Activated naive CD4-positive, alpha-beta T cell treated with anti-CD3 and anti-CD28 coated beads, Interleukin-2, amount 50 U/mL, for 24 hours (primary cell): ENCODE measurements at regions not wholly inside any gene's neighbourhood (a gene's known extent, or its start where the extent isn't known, plus 50 kb on each side); places are given as distances from the start of the nearest gene placed in this dataset.
"Not testable (repeated sequence)": the region's sequence is repeated elsewhere in the genome, so short reads cannot be mapped to it uniquely, and the experiment has no call there.

ENCODE experiments used
- H3K27ac Mint-ChIP-seq: one replicate; pipeline ENCODE4 v1.8.0; 2021; ENCODE audit warnings: mild to moderate bottlenecking, mixed read lengths
- H3K27me3 Mint-ChIP-seq: one replicate; pipeline ENCODE4 v1.8.0; 2021; ENCODE audit warnings: mixed read lengths
- H3K36me3 Mint-ChIP-seq: one replicate; pipeline ENCODE4 v1.8.0; 2021; ENCODE audit warnings: mixed read lengths
- H3K4me1 Mint-ChIP-seq: one replicate; pipeline ENCODE4 v1.8.0; 2021; ENCODE audit warnings: mixed read lengths
- H3K4me3 Mint-ChIP-seq: one replicate; pipeline ENCODE4 v1.8.0; 2021; ENCODE audit warnings: mild to moderate bottlenecking, mixed read lengths
- H3K9me3 Mint-ChIP-seq: one replicate; pipeline ENCODE4 v1.8.0; 2021; ENCODE audit warnings: mixed read lengths

DNA sequence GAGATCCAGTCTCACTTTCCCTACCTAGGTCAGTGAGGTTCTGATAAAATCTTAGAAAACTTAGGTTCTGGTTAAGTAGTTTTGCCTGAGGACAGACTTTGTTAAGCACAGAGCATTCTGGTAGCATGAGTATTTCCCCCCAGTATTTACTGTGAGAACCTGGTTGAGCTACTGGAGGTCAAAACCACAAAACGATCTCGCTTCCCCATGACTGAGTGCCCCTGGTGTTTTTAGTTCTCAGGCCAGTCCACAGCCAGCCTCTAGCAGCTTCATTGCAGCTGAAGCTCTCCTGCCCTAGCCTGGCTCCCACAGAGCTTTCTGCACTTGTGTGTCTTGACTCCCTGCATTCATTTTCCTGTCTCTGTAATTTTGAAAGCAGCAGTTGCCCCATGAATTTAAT, 1138.2 kb downstream of the UQCRFS1 start:
- Mint-ChIP-seq H3K36me3 (no peaks in the 10 kb centered on the region), H3K4me1 (no peaks in the 10 kb centered on the region), H3K27ac (no peak overlapping the region), H3K9me3 (peaks cover 2% of the 10 kb centered on the region), H3K4me3 (no peak overlapping the region), H3K27me3 (peaks cover 2% of the 10 kb centered on the region)

- Mint-ChIP-seq H3K9me3 (no peaks in the 10 kb centered on the region), H3K27me3 (no peaks in the 10 kb centered on the region), H3K4me3 (no peak overlapping the region), H3K36me3 (no peaks in the 10 kb centered on the region), H3K27ac (no peak overlapping the region), H3K4me1 (no peaks in the 10 kb centered on the region)
Measured at GRCh38 chr19:28067882-28068281, 1145.1 kb downstream of the UQCRFS1 start.

DNA sequence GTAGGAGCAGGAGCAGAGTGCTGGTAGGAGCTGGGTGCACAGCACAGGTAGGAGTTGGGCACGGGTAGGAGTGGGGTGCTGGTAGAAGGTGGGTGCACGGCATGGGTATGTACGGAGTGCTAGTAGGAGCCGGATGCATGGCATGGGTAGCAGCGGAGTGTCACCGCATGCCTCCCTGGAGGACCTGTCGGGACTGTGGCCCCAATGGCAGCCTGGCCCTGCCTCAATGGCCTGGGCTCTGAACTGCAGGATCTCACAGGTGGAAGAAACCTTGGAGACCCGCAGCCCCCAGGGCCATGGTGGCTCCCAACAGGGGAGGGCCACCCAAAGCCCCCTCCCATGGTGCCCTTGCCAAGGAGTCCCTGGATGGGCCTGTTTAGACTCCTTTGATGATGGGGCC, 1146.0 kb downstream of the UQCRFS1 start:
- H3K36me3 Mint-ChIP-seq = no peaks in the 10 kb centered on the region
- H3K4me1 Mint-ChIP-seq = no peaks in the 10 kb centered on the region
- no peaks in the 10 kb centered on the region for H3K9me3 Mint-ChIP-seq
- H3K4me3 Mint-ChIP-seq = no peak overlapping the region
- no peak overlapping the region for H3K27ac Mint-ChIP-seq
- H3K27me3 Mint-ChIP-seq = no peaks in the 10 kb centered on the region

- Mint-ChIP-seq H3K4me3 (no peak overlapping the region), H3K27ac (no peak overlapping the region), H3K9me3 (no peaks in the 10 kb centered on the region), H3K36me3 (no peaks in the 10 kb centered on the region), H3K4me1 (no peaks in the 10 kb centered on the region), H3K27me3 (no peaks in the 10 kb centered on the region)
Measured at GRCh38 chr19:28066161-28066560, 1146.8 kb downstream of the UQCRFS1 start.

DNA sequence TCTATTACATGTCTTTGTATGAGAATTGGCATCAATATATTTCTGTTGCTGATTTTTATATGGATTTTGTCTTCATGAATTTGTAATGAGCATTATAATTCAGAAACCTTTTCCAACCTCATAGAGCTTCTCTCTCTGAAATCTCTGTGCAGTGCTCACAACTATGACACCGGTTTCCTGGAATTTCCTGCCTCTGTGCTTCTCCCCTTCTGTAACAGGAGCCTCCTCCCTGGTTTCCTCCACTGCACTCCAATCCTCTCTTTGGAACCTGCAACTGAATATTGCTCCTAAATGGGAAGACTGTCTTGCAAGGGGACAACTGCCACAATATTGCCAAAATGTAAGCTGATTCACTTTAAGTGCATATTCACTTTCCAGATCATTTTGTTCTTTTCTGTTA, 1147.9 kb downstream of the UQCRFS1 start:
- H3K27me3 Mint-ChIP-seq = no peaks in the 10 kb centered on the region
- no peak overlapping the region for H3K4me3 Mint-ChIP-seq
- no peaks in the 10 kb centered on the region for H3K36me3 Mint-ChIP-seq
- no peak overlapping the region for H3K27ac Mint-ChIP-seq
- no peaks in the 10 kb centered on the region for H3K9me3 Mint-ChIP-seq
- H3K4me1 Mint-ChIP-seq = no peaks in the 10 kb centered on the region

GRCh38 chr19:28063702-28064101, 1149.2 kb downstream of the UQCRFS1 start:
- H3K27me3 Mint-ChIP-seq = no peaks in the 10 kb centered on the region
- H3K4me1 Mint-ChIP-seq = no peaks in the 10 kb centered on the region
- H3K9me3 Mint-ChIP-seq = no peaks in the 10 kb centered on the region
- H3K27ac Mint-ChIP-seq = no peak overlapping the region
- no peak overlapping the region for H3K4me3 Mint-ChIP-seq
- no peaks in the 10 kb centered on the region for H3K36me3 Mint-ChIP-seq

DNA sequence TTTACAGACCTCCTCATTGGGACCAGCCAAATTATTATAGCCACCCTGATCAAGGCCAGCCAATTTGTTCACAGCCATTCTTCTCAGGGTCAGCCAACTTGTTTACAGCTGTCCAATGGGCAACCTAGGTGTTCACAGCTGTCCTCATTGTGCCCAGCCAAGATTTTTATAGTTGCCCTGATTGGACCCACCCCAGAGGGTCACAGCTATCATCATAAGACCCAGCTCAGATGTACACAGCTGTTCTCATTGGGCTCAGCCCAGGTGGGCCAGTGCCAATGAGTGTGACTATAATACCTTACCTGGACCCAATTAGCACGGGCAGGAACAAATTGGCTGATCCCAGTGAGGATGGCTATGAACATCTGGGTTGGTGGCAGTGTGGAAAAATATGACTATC, 1151.8 kb downstream of the UQCRFS1 start:
- H3K27ac Mint-ChIP-seq = no peak overlapping the region
- H3K4me3 Mint-ChIP-seq = no peak overlapping the region
- H3K27me3 Mint-ChIP-seq = no peaks in the 10 kb centered on the region
- H3K4me1 Mint-ChIP-seq = no peaks in the 10 kb centered on the region
- no peaks in the 10 kb centered on the region for H3K9me3 Mint-ChIP-seq
- H3K36me3 Mint-ChIP-seq = no peaks in the 10 kb centered on the region

DNA sequence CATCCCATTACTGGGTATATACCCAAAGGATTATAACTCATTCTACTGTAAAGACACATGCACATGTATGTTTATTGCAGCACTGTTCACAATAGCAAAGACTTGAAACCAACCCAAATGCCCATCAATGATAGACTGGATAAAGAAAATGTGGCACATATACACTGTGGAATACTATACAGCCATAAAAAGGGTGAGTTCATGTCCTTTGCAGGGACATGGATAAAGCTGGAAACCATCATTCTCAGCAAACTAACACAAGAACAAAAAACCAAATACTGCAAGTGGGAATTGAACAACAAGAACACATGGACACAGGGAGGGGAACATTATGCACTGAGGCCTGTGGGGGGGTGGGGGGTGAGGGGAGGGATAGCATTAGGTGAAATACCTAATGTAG, 1155.9 kb downstream of the UQCRFS1 start:
- not testable (repeated sequence) for H3K4me1 Mint-ChIP-seq, H3K9me3 Mint-ChIP-seq, H3K27ac Mint-ChIP-seq, H3K36me3 Mint-ChIP-seq, H3K4me3 Mint-ChIP-seq, H3K27me3 Mint-ChIP-seq

GRCh38 chr19:28051047-28051446, 1161.9 kb downstream of the UQCRFS1 start:
- no peaks in the 10 kb centered on the region for H3K36me3 Mint-ChIP-seq
- H3K27me3 Mint-ChIP-seq = no peaks in the 10 kb centered on the region
- H3K4me1 Mint-ChIP-seq = no peaks in the 10 kb centered on the region
- H3K27ac Mint-ChIP-seq = no peak overlapping the region
- peaks cover 13% of the 10 kb centered on the region for H3K9me3 Mint-ChIP-seq
- no peak overlapping the region for H3K4me3 Mint-ChIP-seq

DNA sequence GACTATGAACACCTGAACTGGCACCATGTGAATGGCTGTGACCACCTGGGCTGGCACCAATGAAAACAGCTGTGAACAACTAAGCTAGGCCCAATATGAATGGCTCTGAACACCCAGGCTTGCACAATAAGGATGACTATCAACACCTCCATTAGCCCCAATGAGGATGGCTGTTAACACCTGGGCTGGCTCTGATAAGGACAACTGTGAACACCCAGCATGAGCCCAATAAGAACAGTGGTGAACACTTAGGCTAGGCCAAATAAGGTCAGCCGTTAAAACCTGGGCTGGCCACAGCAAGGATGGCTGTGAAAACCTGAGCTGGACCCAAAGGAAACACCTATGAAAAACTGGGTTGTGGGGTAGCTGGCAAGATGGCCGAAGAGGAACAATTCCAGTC, 1163.1 kb downstream of the UQCRFS1 start:
- Mint-ChIP-seq H3K36me3 (no peaks in the 10 kb centered on the region), H3K27me3 (no peaks in the 10 kb centered on the region)

DNA sequence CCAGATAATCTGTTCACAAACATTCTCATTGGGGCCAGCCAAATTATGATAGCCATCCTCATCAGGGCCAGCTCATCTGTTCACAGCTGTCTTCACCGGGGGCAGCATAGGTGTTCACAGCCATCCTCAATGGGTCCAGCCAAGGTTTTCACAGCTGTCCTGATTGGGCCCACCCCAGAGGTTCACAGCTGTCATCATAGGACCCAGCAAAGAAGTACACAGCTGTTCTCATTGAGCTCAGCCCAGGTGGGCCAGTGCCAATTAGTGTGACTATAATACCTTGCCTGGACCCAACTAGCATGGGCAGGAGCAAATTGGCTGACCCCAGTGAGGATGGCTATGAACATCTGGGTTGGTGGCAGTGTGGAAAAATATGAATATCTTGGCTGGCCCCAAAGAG, 1166.0 kb downstream of the UQCRFS1 start:
- Mint-ChIP-seq H3K9me3 (peaks cover 3% of the 10 kb centered on the region), H3K36me3 (no peaks in the 10 kb centered on the region), H3K27ac (no peak overlapping the region), H3K4me1 (no peaks in the 10 kb centered on the region), H3K4me3 (no peak overlapping the region), H3K27me3 (no peaks in the 10 kb centered on the region)

More for the DNA sequence above, 1163.1 kb downstream of the UQCRFS1 start:
- Mint-ChIP-seq H3K4me3 (no peak overlapping the region), H3K27ac (no peak overlapping the region), H3K4me1 (no peaks in the 10 kb centered on the region), H3K9me3 (peaks cover 13% of the 10 kb centered on the region)

- H3K4me1 Mint-ChIP-seq = no peaks in the 10 kb centered on the region
- H3K36me3 Mint-ChIP-seq = no peaks in the 10 kb centered on the region
- H3K4me3 Mint-ChIP-seq = no peak overlapping the region
- no peak overlapping the region for H3K27ac Mint-ChIP-seq
- H3K9me3 Mint-ChIP-seq = no peaks in the 10 kb centered on the region
- no peaks in the 10 kb centered on the region for H3K27me3 Mint-ChIP-seq
Measured at GRCh38 chr19:28045621-28046020, 1167.3 kb downstream of the UQCRFS1 start.

DNA sequence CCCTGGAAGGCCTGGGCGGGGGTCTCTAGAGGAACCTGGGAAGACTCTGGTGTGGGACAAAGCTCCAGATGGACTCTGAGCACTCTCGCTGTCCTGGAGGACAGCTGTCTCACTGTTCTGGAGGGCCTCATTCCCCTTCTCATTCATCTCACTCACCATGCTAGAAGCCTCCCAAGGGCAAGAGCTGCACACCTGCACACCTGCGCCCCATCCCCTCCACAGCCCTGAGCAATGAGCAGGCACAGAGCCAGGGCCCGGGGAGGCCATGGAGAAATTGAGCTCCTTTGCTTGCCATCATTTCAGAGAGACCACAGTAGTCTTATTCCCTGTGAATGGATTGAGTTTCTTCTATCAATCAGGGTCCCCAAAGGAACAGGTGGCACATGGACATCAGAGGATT, 1168.5 kb downstream of the UQCRFS1 start:
- Mint-ChIP-seq H3K4me1 (no peaks in the 10 kb centered on the region), H3K27ac (no peak overlapping the region), H3K27me3 (no peaks in the 10 kb centered on the region)

GRCh38 chr19:28042516-28042915, 1170.4 kb downstream of the UQCRFS1 start:
- no peaks in the 10 kb centered on the region for H3K36me3 Mint-ChIP-seq
- H3K9me3 Mint-ChIP-seq = no peaks in the 10 kb centered on the region

More for the DNA sequence above, 1168.5 kb downstream of the UQCRFS1 start:
- no peaks in the 10 kb centered on the region for H3K9me3 Mint-ChIP-seq
- no peak overlapping the region for H3K4me3 Mint-ChIP-seq
- H3K36me3 Mint-ChIP-seq = no peaks in the 10 kb centered on the region

GRCh38 chr19:28039677-28040381, 1173.1 kb downstream of the UQCRFS1 start:
- Mint-ChIP-seq H3K36me3 (no peaks in the 10 kb centered on the region), H3K9me3 (no peaks in the 10 kb centered on the region), H3K27ac (no peak overlapping the region), H3K4me1 (no peaks in the 10 kb centered on the region), H3K27me3 (no peaks in the 10 kb centered on the region), H3K4me3 (no peak overlapping the region)

More at GRCh38 chr19:28042516-28042915, 1170.4 kb downstream of the UQCRFS1 start:
- no peaks in the 10 kb centered on the region for H3K27me3 Mint-ChIP-seq
- H3K4me3 Mint-ChIP-seq = no peak overlapping the region
- no peak overlapping the region for H3K27ac Mint-ChIP-seq
- H3K4me1 Mint-ChIP-seq = no peaks in the 10 kb centered on the region

- H3K4me1 Mint-ChIP-seq = no peaks in the 10 kb centered on the region
- H3K27ac Mint-ChIP-seq = no peak overlapping the region
- no peaks in the 10 kb centered on the region for H3K27me3 Mint-ChIP-seq
- H3K36me3 Mint-ChIP-seq = no peaks in the 10 kb centered on the region
- H3K9me3 Mint-ChIP-seq = peaks cover 4% of the 10 kb centered on the region
- no peak overlapping the region for H3K4me3 Mint-ChIP-seq
Measured at GRCh38 chr19:28037186-28037585, 1175.8 kb downstream of the UQCRFS1 start.

DNA sequence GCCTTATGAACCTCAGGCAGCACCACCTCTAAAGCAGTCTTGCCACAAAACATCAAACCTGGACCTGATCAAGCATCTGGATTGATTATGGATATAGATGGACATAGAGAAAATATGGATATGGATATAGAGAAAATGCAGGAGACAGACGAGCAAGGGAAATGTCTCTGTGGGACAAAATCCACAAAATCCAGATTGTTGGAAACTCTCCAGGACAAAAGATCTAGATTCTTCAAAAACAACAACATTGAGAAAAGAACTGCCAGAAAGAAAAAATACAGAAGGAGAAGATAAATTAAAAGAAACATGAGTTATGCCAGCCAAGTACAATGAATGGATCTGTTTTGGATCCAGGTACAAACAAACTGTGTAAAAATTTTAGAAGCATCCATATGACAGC, 1176.5 kb downstream of the UQCRFS1 start:
- H3K36me3 Mint-ChIP-seq = no peaks in the 10 kb centered on the region
- no peaks in the 10 kb centered on the region for H3K27me3 Mint-ChIP-seq
- no peak overlapping the region for H3K4me3 Mint-ChIP-seq
- H3K9me3 Mint-ChIP-seq = peaks cover 4% of the 10 kb centered on the region
- H3K4me1 Mint-ChIP-seq = no peaks in the 10 kb centered on the region
- no peak overlapping the region for H3K27ac Mint-ChIP-seq
